Brain microvascular endothelial cell (primary cell): ENCODE measurements at regions not wholly inside any gene's neighbourhood (a gene's known extent, or its start where the extent isn't known, plus 50 kb on each side); places are given as distances from the start of the nearest gene placed in this dataset.

ENCODE experiments used
- DNase-seq: peaks from one replicate; pipeline ENCODE4 v3.0.0-alpha.2; 2020
- H3K27ac ChIP-seq: fragments of 250-450 bp; sonication (Bioruptor Pico); 2 replicates; pipeline ENCODE4 v1.5.1; 2020; ENCODE audit warnings: mild to moderate bottlenecking, moderate library complexity
- H3K27me3 ChIP-seq: fragments of 250-450 bp; sonication (Bioruptor Pico); replicated peaks from 2 replicates; pipeline ENCODE4 v1.5.1; 2020; ENCODE audit warnings: mild to moderate bottlenecking
- H3K36me3 ChIP-seq: fragments of 250-450 bp; sonication (Bioruptor Pico); replicated peaks from 2 replicates; pipeline ENCODE4 v1.5.1; 2020; ENCODE audit warnings: mild to moderate bottlenecking
- H3K4me3 ChIP-seq: 2 replicates; pipeline ENCODE4 v1.5.1; 2011; ENCODE audit warnings: low read depth, mild to moderate bottlenecking, control low read depth, low read length, moderate library complexity
- in situ Hi-C: cut with HindIII; loops from 2 replicates; pipeline ENCODE4 v1.10.0; 2017; ENCODE audit warnings: low sequenced_read_pairs, low pct_ligation_motif_present
- TF ChIP-seq, protein P1 (sequence below): IDR thresholded peaks from 2 replicates; pipeline ENCODE4 v1.5.1; 2011; ENCODE audit warnings: low read depth, mild to moderate bottlenecking, moderate library complexity, low read length, control low read depth, inconsistent platforms; ENCODE audit errors: missing control alignments

DNA sequence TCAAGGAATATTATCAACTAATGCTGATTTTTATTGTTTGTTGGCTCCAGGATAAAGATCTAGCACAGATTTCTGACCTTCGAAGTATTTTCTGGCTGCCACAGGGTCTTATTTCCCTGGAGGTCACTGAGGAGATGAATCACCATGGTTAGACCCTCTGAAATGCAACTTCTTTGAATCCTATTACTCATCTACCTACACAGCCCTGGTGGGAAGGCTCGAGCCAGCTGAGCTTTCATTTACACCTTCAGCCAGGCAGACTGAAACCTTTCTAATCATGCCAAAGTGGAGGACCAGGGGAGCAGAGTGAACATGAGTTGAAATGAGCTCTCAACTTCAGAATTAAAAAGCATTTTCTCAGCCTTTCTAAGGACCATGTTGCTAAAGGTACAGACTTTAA is 130.5 kb downstream of the SMIM20 start:
- in situ Hi-C loops, result no loop called here
- H3K27me3 ChIP-seq, result no peaks in the 10 kb centered on the region
- H3K36me3 ChIP-seq, result no peaks in the 10 kb centered on the region
- TF ChIP-seq, protein P1, sequence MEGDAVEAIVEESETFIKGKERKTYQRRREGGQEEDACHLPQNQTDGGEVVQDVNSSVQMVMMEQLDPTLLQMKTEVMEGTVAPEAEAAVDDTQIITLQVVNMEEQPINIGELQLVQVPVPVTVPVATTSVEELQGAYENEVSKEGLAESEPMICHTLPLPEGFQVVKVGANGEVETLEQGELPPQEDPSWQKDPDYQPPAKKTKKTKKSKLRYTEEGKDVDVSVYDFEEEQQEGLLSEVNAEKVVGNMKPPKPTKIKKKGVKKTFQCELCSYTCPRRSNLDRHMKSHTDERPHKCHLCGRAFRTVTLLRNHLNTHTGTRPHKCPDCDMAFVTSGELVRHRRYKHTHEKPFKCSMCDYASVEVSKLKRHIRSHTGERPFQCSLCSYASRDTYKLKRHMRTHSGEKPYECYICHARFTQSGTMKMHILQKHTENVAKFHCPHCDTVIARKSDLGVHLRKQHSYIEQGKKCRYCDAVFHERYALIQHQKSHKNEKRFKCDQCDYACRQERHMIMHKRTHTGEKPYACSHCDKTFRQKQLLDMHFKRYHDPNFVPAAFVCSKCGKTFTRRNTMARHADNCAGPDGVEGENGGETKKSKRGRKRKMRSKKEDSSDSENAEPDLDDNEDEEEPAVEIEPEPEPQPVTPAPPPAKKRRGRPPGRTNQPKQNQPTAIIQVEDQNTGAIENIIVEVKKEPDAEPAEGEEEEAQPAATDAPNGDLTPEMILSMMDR, result no peak
- no peak overlapping the region for H3K4me3 ChIP-seq
- no peak overlapping the region for H3K27ac ChIP-seq
- no peak for DNase-seq

DNA sequence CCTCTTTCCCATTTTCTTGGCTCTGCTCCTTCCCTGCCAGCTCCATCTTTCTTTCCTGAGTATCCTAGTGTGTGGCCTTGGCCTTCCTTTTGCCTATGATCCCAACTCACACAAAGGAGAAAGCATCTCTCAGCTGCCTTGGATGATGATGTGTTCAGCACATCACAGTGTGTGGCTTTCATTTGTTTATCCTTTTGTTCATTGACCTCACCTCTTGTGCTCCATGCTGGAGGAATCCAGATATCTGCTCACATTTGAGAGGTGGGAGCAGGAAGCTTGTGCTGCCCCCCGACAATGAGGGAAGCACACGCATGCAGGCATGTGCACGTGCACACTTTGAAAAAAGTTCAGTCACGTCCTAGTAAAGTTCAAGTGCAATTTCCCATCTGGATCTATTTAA is 131.0 kb downstream of the SMIM20 start:
- H3K36me3 ChIP-seq, result no peaks in the 10 kb centered on the region
- in situ Hi-C loops, result no loop called here
- no peak overlapping the region for H3K27ac ChIP-seq
- H3K27me3 ChIP-seq, result no peaks in the 10 kb centered on the region
- H3K4me3 ChIP-seq, result no peak overlapping the region
- DNase-seq, result no peak
- TF ChIP-seq, protein P1, result no peak

DNA sequence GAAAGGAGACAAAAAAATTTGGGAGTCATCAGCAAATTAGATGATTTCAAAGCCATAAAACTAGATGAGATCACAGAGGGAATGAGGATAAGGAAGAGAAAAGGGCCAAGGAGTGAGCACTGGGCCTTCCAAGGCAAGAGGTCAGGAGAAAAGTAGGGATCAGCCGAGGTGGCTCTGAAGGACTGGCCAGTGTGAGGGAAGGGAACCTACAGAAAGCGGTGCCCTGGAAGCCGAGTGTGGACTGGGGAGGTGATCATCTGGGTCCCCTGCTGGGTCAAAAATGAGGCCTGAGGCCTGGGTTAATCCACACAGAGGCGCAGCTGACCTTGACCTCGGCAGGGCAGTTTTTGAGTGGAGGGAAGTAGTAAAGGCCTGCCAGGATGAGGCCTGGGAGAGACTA is 133.8 kb downstream of the SMIM20 start:
- in situ Hi-C loops, result no loop called here
- TF ChIP-seq, protein P1, result no peak
- H3K27me3 ChIP-seq, result no peaks in the 10 kb centered on the region
- no peak overlapping the region for H3K4me3 ChIP-seq
- DNase-seq, result no peak
- H3K36me3 ChIP-seq, result no peaks in the 10 kb centered on the region
- no peak overlapping the region for H3K27ac ChIP-seq

DNA sequence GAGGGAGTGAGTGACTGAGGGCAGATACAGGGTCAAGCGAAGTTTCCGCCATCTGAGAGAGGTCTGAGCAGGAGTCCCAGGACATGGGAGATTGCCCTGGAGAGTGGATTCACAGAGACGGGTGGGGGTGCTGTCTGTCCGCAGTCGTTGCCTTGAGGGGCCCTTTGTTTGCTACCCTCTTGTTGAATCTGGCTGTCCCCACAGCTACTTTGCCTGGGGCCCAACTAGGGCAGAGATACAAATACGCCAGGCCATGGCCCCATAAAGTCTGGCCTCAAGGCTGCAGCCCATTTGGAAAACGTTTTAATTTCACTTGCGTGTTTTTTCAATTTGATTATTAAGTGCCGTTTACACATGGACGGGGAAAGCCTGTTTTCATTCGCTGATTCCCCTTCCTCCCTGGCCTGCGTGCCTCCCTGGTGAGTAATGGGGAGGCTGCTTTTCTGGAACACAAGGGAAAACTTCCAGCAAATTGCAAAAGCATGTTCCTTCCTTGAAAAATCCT is 134.4 kb downstream of the SMIM20 start:
- TF ChIP-seq, protein P1, result no peak
- in situ Hi-C loops, result no loop called here
- no peak overlapping the region for H3K4me3 ChIP-seq
- H3K27me3 ChIP-seq, result no peaks in the 10 kb centered on the region
- no peaks in the 10 kb centered on the region for H3K36me3 ChIP-seq
- peak; percentile 65 for DNase-seq
- H3K27ac ChIP-seq, result peak overlapping the region; percentile 37

DNA sequence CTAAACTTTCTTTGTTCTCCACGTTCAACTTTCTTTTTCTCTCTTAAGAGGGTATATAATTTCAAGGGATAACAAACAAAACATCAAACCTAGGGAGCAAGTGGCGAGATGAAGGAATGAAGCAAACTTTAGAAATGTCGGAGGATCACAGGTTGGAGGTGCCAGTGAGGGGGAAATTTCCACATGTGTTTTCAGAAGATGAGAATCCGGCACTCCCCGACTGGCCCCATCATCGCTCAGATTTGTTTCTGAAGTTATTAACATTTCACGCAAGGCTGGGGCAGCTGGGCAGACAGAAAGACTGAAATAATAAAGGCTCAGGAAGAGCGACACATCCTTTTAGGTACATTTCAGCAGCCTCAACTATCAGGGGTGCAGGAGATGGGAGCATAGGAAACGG is 134.9 kb downstream of the SMIM20 start:
- Histone ChIP-seq H3K36me3 (no peaks in the 10 kb centered on the region), H3K27me3 (no peaks in the 10 kb centered on the region), H3K27ac (peak overlapping the region; percentile 2), H3K4me3 (no peak overlapping the region)
- TF ChIP-seq, protein P1, result no peak
- DNase-seq, result no peak
- in situ Hi-C loops, result no loop called here

DNA sequence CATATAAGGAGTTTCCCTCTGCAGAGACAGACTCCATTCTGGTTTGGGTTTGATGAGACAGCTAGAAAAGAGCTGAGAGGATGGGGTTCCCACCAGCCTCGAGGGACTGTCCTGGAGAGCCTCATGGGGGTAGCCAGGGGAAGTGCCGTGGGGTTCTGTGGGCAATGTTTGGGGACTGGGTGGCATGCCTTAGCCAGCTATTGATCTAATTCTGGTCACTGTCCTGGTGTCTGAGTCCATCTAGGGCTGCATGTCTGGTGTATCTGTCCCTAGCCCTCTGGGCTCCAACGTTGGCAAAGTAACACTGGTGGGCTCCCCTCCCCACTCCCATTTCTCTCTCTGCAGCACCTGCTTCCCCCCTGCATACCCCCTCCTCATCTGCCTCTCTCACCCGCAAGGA is 135.4 kb downstream of the SMIM20 start:
- in situ Hi-C loops, result no loop called here
- H3K27ac ChIP-seq, result no peak overlapping the region
- H3K4me3 ChIP-seq, result no peak overlapping the region
- H3K36me3 ChIP-seq, result no peaks in the 10 kb centered on the region
- no peaks in the 10 kb centered on the region for H3K27me3 ChIP-seq
- TF ChIP-seq, protein P1, result no peak
- no peak for DNase-seq
